K562 (cell line): ENCODE measurements at regions not wholly inside any gene's neighbourhood (a gene's known extent, or its start where the extent isn't known, plus 50 kb on each side); places are given as distances from the start of the nearest gene placed in this dataset.

Source experiments
- HMG20A ChIP-seq: fragments of 450-650 bp; formaldehyde crosslinking; conservative IDR thresholded peaks from 2 replicates; pipeline ENCODE4 v1.4.0; 2020; ENCODE audit warnings: mild to moderate bottlenecking, mixed read lengths
- JUND ChIP-seq, 2 experiments: IDR thresholded peaks; 2 replicates in 1 of 2; 3 replicates in 1 of 2; pipeline ENCODE4 v1.6.1; 2011; ENCODE audit warnings: borderline replicate concordance in 2 of 2, low read depth in 2 of 2, low read length in 2 of 2, improper control_type of control experiment in 1 of 2, missing biosample characterization in 1 of 2, missing genetic modification characterization in 1 of 2, missing genetic modification reagents in 1 of 2
- MAFG ChIP-seq: fragments of 450-650 bp; conservative IDR thresholded peaks from 2 replicates; pipeline ENCODE4 v1.6.1; 2016; ENCODE audit warnings: missing genetic modification characterization, missing compliant biosample characterization
- SREBF2 ChIP-seq: sonication (generic); formaldehyde crosslinking; IDR thresholded peaks from 2 replicates; pipeline ENCODE4 v1.4.0; 2020; ENCODE audit warnings: mild to moderate bottlenecking, missing genetic modification reagents
- TSC22D4 ChIP-seq: fragments of 450-650 bp; IDR thresholded peaks from 2 replicates; pipeline ENCODE4 v1.6.1; 2016; ENCODE audit warnings: missing genetic modification characterization, missing biosample characterization, control low read depth
- ZNF282 ChIP-seq: sonication (generic); formaldehyde crosslinking; IDR thresholded peaks from 2 replicates; pipeline ENCODE4 v1.8.1; 2023; ENCODE audit warnings: missing genetic modification reagents
- ZNF77 ChIP-seq: fragments of 250-450 bp; sonication (Bioruptor Pico); IDR thresholded peaks from 2 replicates; pipeline ENCODE4 v1.5.0; 2020
- TF ChIP-seq, protein P1 (sequence below): sonication (generic); formaldehyde crosslinking; IDR thresholded peaks from 2 replicates; pipeline ENCODE4 v1.8.0; 2022; ENCODE audit warnings: missing genetic modification reagents, mild to moderate bottlenecking, moderate library complexity, borderline replicate concordance
- TF ChIP-seq, protein P2 (sequence below): fragments of 450-650 bp; IDR thresholded peaks from 2 replicates; pipeline ENCODE4 v1.7.1; 2018; ENCODE audit warnings: mild to moderate bottlenecking, low read depth; ENCODE audit not compliant: partially characterized antibody

GRCh38 chr3:30302027-30302426 lies 304.4 kb upstream of the TGFBR2 start (continued):
- TF ChIP-seq JUND (IDR thresholded peaks at IDR 0.05; ENCODE audit: borderline replicate concordance, low read depth, low read length) (no peak), JUND (tag; IDR thresholded peaks at IDR 0.05; ENCODE audit: borderline replicate concordance, low read depth, low read length) (no peak), TSC22D4 (tag) (no peak), HMG20A (CRISPR knock-in tag) (no peak), MAFG (tag) (no peak), ZNF282 (no peak), SREBF2 (CRISPR knock-in tag) (no peak), ZNF77 (CRISPR knock-in tag) (no peak)
- TF ChIP-seq, protein P1, sequence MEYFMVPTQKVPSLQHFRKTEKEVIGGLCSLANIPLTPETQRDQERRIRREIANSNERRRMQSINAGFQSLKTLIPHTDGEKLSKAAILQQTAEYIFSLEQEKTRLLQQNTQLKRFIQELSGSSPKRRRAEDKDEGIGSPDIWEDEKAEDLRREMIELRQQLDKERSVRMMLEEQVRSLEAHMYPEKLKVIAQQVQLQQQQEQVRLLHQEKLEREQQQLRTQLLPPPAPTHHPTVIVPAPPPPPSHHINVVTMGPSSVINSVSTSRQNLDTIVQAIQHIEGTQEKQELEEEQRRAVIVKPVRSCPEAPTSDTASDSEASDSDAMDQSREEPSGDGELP (CRISPR knock-in tag): no peak
- TF ChIP-seq, protein P2, sequence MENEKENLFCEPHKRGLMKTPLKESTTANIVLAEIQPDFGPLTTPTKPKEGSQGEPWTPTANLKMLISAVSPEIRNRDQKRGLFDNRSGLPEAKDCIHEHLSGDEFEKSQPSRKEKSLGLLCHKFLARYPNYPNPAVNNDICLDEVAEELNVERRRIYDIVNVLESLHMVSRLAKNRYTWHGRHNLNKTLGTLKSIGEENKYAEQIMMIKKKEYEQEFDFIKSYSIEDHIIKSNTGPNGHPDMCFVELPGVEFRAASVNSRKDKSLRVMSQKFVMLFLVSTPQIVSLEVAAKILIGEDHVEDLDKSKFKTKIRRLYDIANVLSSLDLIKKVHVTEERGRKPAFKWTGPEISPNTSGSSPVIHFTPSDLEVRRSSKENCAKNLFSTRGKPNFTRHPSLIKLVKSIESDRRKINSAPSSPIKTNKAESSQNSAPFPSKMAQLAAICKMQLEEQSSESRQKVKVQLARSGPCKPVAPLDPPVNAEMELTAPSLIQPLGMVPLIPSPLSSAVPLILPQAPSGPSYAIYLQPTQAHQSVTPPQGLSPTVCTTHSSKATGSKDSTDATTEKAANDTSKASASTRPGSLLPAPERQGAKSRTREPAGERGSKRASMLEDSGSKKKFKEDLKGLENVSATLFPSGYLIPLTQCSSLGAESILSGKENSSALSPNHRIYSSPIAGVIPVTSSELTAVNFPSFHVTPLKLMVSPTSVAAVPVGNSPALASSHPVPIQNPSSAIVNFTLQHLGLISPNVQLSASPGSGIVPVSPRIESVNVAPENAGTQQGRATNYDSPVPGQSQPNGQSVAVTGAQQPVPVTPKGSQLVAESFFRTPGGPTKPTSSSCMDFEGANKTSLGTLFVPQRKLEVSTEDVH: no peak
